Ovary (tissue), 3 donors: ENCODE measurements at regions not wholly inside any gene's neighbourhood (a gene's known extent, or its start where the extent isn't known, plus 50 kb on each side); places are given as distances from the start of the nearest gene placed in this dataset.

Experiments
- EP300 ChIP-seq: sonication (generic); formaldehyde crosslinking; IDR thresholded peaks from one replicate; pipeline ENCODE4 v1.6.1; 2017; ENCODE audit warnings: antibody characterized with exemption
- POLR2A ChIP-seq: fragments of 450-650 bp; IDR thresholded peaks from one replicate; pipeline ENCODE4 v1.6.1; 2017; ENCODE audit warnings: antibody characterized with exemption, mild to moderate bottlenecking, moderate library complexity
- TF ChIP-seq, protein P1 (sequence below), 3 donors: fragments of 450-650 bp in 2 of 3; fragments of 200-600 bp in 1 of 3; IDR thresholded peaks; one replicate each; pipeline versions ENCODE4 v1.5.1 to v1.8.0; 2016 to 2022; ENCODE audit warnings: antibody characterized with exemption in 3 of 3, mild to moderate bottlenecking in 1 of 3
- donor health status: DM: no; HTN: no; CAD: no.

DNA sequence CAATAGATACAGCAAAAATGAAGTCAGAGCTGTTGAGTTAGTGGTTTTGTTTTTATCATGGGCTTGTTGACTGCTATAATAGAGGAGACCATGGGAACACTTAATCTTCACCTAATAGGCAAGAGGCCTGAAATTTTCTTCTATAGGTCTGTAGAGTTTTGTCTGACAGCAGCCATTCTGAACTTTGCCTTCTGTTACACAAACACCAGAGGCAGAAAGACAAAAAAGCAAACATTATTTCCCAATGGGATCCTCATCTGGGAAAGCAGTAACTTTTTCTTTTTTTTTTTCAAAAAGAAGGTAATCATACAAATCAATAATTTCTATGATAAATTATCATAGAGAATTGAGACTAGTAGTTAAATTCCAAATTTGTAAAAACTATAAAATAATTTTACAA lies 494.1 kb downstream of the TOX3 start:
- TF ChIP-seq, protein P1, sequence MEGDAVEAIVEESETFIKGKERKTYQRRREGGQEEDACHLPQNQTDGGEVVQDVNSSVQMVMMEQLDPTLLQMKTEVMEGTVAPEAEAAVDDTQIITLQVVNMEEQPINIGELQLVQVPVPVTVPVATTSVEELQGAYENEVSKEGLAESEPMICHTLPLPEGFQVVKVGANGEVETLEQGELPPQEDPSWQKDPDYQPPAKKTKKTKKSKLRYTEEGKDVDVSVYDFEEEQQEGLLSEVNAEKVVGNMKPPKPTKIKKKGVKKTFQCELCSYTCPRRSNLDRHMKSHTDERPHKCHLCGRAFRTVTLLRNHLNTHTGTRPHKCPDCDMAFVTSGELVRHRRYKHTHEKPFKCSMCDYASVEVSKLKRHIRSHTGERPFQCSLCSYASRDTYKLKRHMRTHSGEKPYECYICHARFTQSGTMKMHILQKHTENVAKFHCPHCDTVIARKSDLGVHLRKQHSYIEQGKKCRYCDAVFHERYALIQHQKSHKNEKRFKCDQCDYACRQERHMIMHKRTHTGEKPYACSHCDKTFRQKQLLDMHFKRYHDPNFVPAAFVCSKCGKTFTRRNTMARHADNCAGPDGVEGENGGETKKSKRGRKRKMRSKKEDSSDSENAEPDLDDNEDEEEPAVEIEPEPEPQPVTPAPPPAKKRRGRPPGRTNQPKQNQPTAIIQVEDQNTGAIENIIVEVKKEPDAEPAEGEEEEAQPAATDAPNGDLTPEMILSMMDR (IDR thresholded peaks at IDR 0.05): no peak
- TF ChIP-seq POLR2A (no peak), EP300 (no peak)
